ENCODE measurements at regions not wholly inside any gene's neighbourhood (a gene's known extent, or its start where the extent isn't known, plus 50 kb on each side); places are given as distances from the start of the nearest gene placed in this dataset.
A peak's percentile ranks its signal among the peaks of the same experiment; 100 is the strongest.

GRCh38 chr20:7248281-7249201 is 481.1 kb downstream of the BMP2 start:
- DNase-seq (ENCODE audit: low spot score) (no peak), FAIRE-seq (no peak)

GRCh38 chr20:7250337-7250736 is 482.9 kb downstream of the BMP2 start:
- no peak for DNase-seq (ENCODE audit: low spot score)
- FAIRE-seq, result no peak

GRCh38 chr20:7257099-7257498 is 489.6 kb downstream of the BMP2 start:
- FAIRE-seq (no peak), DNase-seq (ENCODE audit: low spot score) (no peak)

- DNase-seq (ENCODE audit: low spot score) (no peak), FAIRE-seq (no peak)
These were observed 490.4 kb downstream of the BMP2 start for GRCh38 chr20:7257692-7258466.

GRCh38 chr20:7262803-7263202 is 495.3 kb downstream of the BMP2 start:
- FAIRE-seq (no peak), DNase-seq (ENCODE audit: low spot score) (no peak)

GRCh38 chr20:7264137-7264536 is 496.7 kb downstream of the BMP2 start:
- FAIRE-seq, result no peak

GRCh38 chr20:7269452-7269851 is 502.0 kb downstream of the BMP2 start:
- no peak for DNase-seq (ENCODE audit: low spot score)
- FAIRE-seq, result no peak

More at GRCh38 chr20:7264137-7264536, 496.7 kb downstream of the BMP2 start:
- DNase-seq (ENCODE audit: low spot score), result no peak

- FAIRE-seq (no peak), DNase-seq (ENCODE audit: low spot score) (no peak)
These were observed 505.0 kb downstream of the BMP2 start for GRCh38 chr20:7272512-7272911.

- DNase-seq (ENCODE audit: low spot score), result no peak
- no peak for FAIRE-seq
These were observed 507.4 kb downstream of the BMP2 start for GRCh38 chr20:7274870-7275269.

- no peak for DNase-seq (ENCODE audit: low spot score)
- FAIRE-seq, result no peak
These were observed 508.3 kb downstream of the BMP2 start for GRCh38 chr20:7275645-7276237.

GRCh38 chr20:7285918-7286556 is 518.6 kb downstream of the BMP2 start:
- FAIRE-seq (no peak), DNase-seq (ENCODE audit: low spot score) (peak; percentile 35)

- DNase-seq (ENCODE audit: low spot score), result no peak
- no peak for FAIRE-seq
These were observed 523.9 kb downstream of the BMP2 start for GRCh38 chr20:7291323-7291943.

- DNase-seq (ENCODE audit: low spot score), result no peak
- FAIRE-seq, result no peak
These were observed 524.5 kb downstream of the BMP2 start for GRCh38 chr20:7291946-7292345.

GRCh38 chr20:7294816-7295360 is 527.4 kb downstream of the BMP2 start:
- FAIRE-seq (no peak), DNase-seq (ENCODE audit: low spot score) (no peak)

GRCh38 chr20:7301807-7302206 is 534.3 kb downstream of the BMP2 start:
- no peak for DNase-seq (ENCODE audit: low spot score)
- no peak for FAIRE-seq

- FAIRE-seq, result no peak
- no peak for DNase-seq (ENCODE audit: low spot score)
These were observed 534.8 kb downstream of the BMP2 start for GRCh38 chr20:7302250-7302649.

- DNase-seq (ENCODE audit: low spot score) (no peak), FAIRE-seq (no peak)
These were observed 538.5 kb downstream of the BMP2 start for GRCh38 chr20:7305976-7306375.

GRCh38 chr20:7308163-7308562 is 540.7 kb downstream of the BMP2 start:
- no peak for DNase-seq (ENCODE audit: low spot score)
- no peak for FAIRE-seq

GRCh38 chr20:7313047-7313446 is 545.6 kb downstream of the BMP2 start:
- FAIRE-seq (no peak), DNase-seq (ENCODE audit: low spot score) (no peak)

- FAIRE-seq, result no peak
These were observed 556.5 kb downstream of the BMP2 start for GRCh38 chr20:7323957-7324356.

GRCh38 chr20:7327810-7328209 is 560.3 kb downstream of the BMP2 start:
- no peak for FAIRE-seq
- no peak for DNase-seq (ENCODE audit: low spot score)

More at GRCh38 chr20:7323957-7324356, 556.5 kb downstream of the BMP2 start:
- DNase-seq (ENCODE audit: low spot score), result no peak

Data from RCC 7860 (cell line).